ENCODE measurements at regions not wholly inside any gene's neighbourhood (a gene's known extent, or its start where the extent isn't known, plus 50 kb on each side); places are given as distances from the start of the nearest gene placed in this dataset.

DNA sequence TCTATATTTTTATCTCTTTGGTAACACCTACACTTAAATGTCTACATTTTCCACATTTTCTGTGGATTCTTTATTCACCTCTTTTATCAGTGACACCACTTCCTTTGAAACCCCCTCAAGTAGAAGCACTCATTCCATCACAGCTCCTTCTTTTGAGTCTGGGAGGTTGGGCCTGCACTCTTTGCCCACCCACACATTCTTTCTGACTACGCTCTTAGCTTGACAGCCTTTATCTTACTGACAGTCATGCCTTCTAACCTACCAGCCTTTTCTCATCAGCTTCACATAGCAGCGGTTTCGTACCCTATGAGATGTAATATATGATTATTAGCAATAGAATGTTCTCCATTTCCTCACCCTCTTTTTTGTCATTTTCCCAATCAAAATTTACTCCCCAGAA, 151.9 kb downstream of the TNFSF18 start:
- TF ChIP-seq CTCF (conservative IDR thresholded peaks at IDR 0.05; ENCODE audit: low read depth, low read length): no peak
- TF ChIP-seq EZH2 (IDR thresholded peaks at IDR 0.05; ENCODE audit: borderline replicate concordance, low read depth, low read length, poor library complexity, severe bottlenecking): no peak
